Astrocyte (in vitro differentiated cells and primary cell): ENCODE measurements at regions not wholly inside any gene's neighbourhood (a gene's known extent, or its start where the extent isn't known, plus 50 kb on each side); places are given as distances from the start of the nearest gene placed in this dataset.
A peak's percentile ranks its signal among the peaks of the same experiment; 100 is the strongest.

Experiments used
- DNase-seq: peaks from one replicate; pipeline ENCODE4 v3.0.0-alpha.2; 2010; ENCODE audit warnings: low read depth
- FAIRE-seq: peaks from 2 replicates; lab custom pipeline; 2011; peaks lifted over from hg19 to GRCh38; lab: Jason Lieb, UNC
- H2AFZ ChIP-seq: 2 replicates; pipeline ENCODE4 v1.6.0; 2012; ENCODE audit warnings: low read depth, low read length, inconsistent platforms
- H3K27ac ChIP-seq: 2 replicates; pipeline ENCODE4 v1.5.1; 2011; ENCODE audit warnings: low read depth, low read length, inconsistent platforms
- H3K27me3 ChIP-seq: 2 replicates; pipeline ENCODE4 v1.6.0; 2011; ENCODE audit warnings: low read length, inconsistent platforms; ENCODE audit not compliant: insufficient read depth
- H3K36me3 ChIP-seq: 2 replicates; pipeline ENCODE4 v1.5.1; 2011; ENCODE audit warnings: low read length, inconsistent platforms; ENCODE audit not compliant: insufficient read depth
- H3K4me1 ChIP-seq: 2 replicates; pipeline ENCODE4 v1.5.1; 2011; ENCODE audit warnings: low read length, inconsistent platforms; ENCODE audit not compliant: insufficient read depth
- H3K4me2 ChIP-seq: 2 replicates; pipeline ENCODE4 v1.6.0; 2012; ENCODE audit warnings: low read length, inconsistent platforms
- H3K4me3 ChIP-seq: 2 replicates; pipeline ENCODE4 v1.5.1; 2011; ENCODE audit warnings: low read depth, mild to moderate bottlenecking, low read length, inconsistent platforms; ENCODE audit not compliant: insufficient read depth
- H3K79me2 ChIP-seq: 2 replicates; pipeline ENCODE4 v1.6.0; 2012; ENCODE audit warnings: mild to moderate bottlenecking, low read length, inconsistent platforms; ENCODE audit not compliant: insufficient read depth
- H3K9ac ChIP-seq: 2 replicates; pipeline ENCODE4 v1.6.0; 2012; ENCODE audit warnings: mild to moderate bottlenecking, low read length, inconsistent platforms
- H3K9me3 ChIP-seq: 2 replicates; pipeline ENCODE4 v1.5.1; 2012; ENCODE audit warnings: low read depth, mild to moderate bottlenecking, low read length, inconsistent platforms; ENCODE audit not compliant: insufficient read depth
- H4K20me1 ChIP-seq: 2 replicates; pipeline ENCODE4 v1.6.0; 2012; ENCODE audit warnings: low read length, inconsistent platforms; ENCODE audit not compliant: insufficient read depth
- H3K27ac Mint-ChIP-seq: one replicate; pipeline ENCODE4 v1.8.0; 2021; ENCODE audit warnings: mild to moderate bottlenecking, mixed read lengths; ENCODE audit not compliant: unreplicated experiment
- H3K27me3 Mint-ChIP-seq: one replicate; pipeline ENCODE4 v1.8.0; 2021; ENCODE audit warnings: low read depth, mixed read lengths; ENCODE audit not compliant: unreplicated experiment
- H3K36me3 Mint-ChIP-seq: one replicate; pipeline ENCODE4 v1.8.0; 2021; ENCODE audit warnings: low read depth, mixed read lengths; ENCODE audit not compliant: unreplicated experiment
- H3K4me1 Mint-ChIP-seq: one replicate; pipeline ENCODE4 v1.8.0; 2021; ENCODE audit warnings: low read depth, mixed read lengths; ENCODE audit not compliant: unreplicated experiment
- H3K4me3 Mint-ChIP-seq: one replicate; pipeline ENCODE4 v1.8.0; 2021; ENCODE audit warnings: mild to moderate bottlenecking, moderate library complexity, mixed read lengths; ENCODE audit not compliant: unreplicated experiment
- H3K9me3 Mint-ChIP-seq: one replicate; pipeline ENCODE4 v1.8.0; 2021; ENCODE audit warnings: mild to moderate bottlenecking, mixed read lengths; ENCODE audit not compliant: unreplicated experiment
- CTCF ChIP-seq: IDR thresholded peaks from 2 replicates; pipeline ENCODE4 v1.5.1; 2011; ENCODE audit warnings: low read depth, mild to moderate bottlenecking, inconsistent platforms, low read length, moderate library complexity; ENCODE audit not compliant: insufficient read depth
- EZH2 ChIP-seq: IDR thresholded peaks from 2 replicates; pipeline ENCODE4 v1.6.1; 2012; ENCODE audit warnings: mild to moderate bottlenecking, low read length, inconsistent platforms; ENCODE audit not compliant: insufficient read depth

DNA sequence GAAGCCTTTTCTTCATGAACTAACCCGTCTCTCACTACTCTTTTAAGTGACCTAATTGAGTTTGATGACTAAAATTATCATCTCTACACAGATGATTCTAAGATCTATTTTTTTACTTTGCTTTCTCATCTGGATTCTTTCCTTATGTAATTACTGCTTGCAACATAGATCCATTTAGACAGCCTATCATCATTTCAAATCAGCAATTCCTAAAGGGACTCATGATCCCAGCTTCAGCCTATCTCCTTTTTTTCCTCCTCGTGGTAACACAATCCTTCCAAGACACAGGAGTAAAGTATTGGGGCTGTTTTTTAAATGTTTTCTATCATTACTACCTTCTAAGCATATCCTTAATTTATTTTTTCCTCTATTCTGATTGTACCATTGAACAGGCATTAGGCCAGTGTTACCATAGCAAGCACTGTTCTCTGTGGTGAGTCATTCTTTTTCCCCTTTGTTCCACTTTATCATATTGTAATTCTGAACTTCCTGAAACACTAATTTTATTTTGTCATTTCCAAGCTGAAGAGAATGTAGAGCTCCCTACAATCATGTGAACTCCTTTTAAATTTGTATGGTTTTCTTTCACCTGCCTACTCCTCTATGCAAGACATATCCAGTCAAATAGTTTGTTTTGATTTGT is 190.4 kb upstream of the FAR2 start:
- H3K4me3 Mint-ChIP-seq = no peak overlapping the region
- no peaks in the 10 kb centered on the region for H3K27me3 Mint-ChIP-seq
- H3K36me3 ChIP-seq = no peaks in the 10 kb centered on the region
- no peaks in the 10 kb centered on the region for H3K27me3 ChIP-seq
- H3K36me3 Mint-ChIP-seq = no peaks in the 10 kb centered on the region
- FAIRE-seq = no peak
- peaks cover 21% of the 10 kb centered on the region for H3K4me1 Mint-ChIP-seq
- no peaks in the 10 kb centered on the region for H3K9me3 Mint-ChIP-seq
- H2AFZ ChIP-seq = no peak overlapping the region
- H3K4me3 ChIP-seq = no peak overlapping the region
- H3K79me2 ChIP-seq = no peaks in the 10 kb centered on the region
- no peak overlapping the region for H3K27ac ChIP-seq
- TF ChIP-seq EZH2 = no peak
- TF ChIP-seq CTCF = no peak
- H4K20me1 ChIP-seq = no peaks in the 10 kb centered on the region
- H3K9me3 ChIP-seq = no peaks in the 10 kb centered on the region
- peak; percentile 77 for DNase-seq
- H3K27ac Mint-ChIP-seq = no peak overlapping the region
- H3K9ac ChIP-seq = no peak overlapping the region
- no peak overlapping the region for H3K4me2 ChIP-seq
- H3K4me1 ChIP-seq = peaks cover 3% of the 10 kb centered on the region

DNA sequence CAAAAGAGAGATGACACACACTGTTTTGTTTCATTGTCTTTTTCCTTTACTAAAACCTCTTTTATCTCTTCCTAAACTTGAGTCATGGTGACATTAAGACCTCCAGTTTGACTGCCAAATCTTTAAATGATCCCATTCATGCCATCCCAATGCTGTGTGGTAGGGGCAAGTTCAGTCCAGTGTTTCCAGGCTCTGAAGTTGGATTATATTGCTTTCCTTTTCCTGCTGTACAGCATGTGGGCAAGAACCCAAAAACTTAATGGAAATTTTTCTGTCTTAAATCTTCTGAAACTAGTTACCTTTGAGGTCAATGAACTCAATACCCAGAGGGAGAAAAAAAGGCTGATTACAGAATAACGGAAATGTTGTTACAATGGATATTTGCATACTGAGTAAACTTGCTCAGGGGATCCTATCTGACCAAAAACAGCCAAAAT is 187.1 kb upstream of the FAR2 start:
- H4K20me1 ChIP-seq = no peaks in the 10 kb centered on the region
- H3K4me1 ChIP-seq = peaks cover 3% of the 10 kb centered on the region
- H3K27ac Mint-ChIP-seq = no peak overlapping the region
- no peak overlapping the region for H3K4me3 ChIP-seq
- H3K4me1 Mint-ChIP-seq = peaks cover 17% of the 10 kb centered on the region
- no peaks in the 10 kb centered on the region for H3K9me3 ChIP-seq
- no peak for FAIRE-seq
- no peak overlapping the region for H3K4me2 ChIP-seq
- no peaks in the 10 kb centered on the region for H3K27me3 ChIP-seq
- no peak overlapping the region for H3K9ac ChIP-seq
- H3K4me3 Mint-ChIP-seq = no peak overlapping the region
- no peaks in the 10 kb centered on the region for H3K79me2 ChIP-seq
- H3K27ac ChIP-seq = no peak overlapping the region
- no peaks in the 10 kb centered on the region for H3K9me3 Mint-ChIP-seq
- no peaks in the 10 kb centered on the region for H3K36me3 ChIP-seq
- TF ChIP-seq EZH2 (no peak), CTCF (no peak)
- H3K36me3 Mint-ChIP-seq = no peaks in the 10 kb centered on the region
- no peak overlapping the region for H2AFZ ChIP-seq
- no peaks in the 10 kb centered on the region for H3K27me3 Mint-ChIP-seq
- peak; percentile 39 for DNase-seq

DNA sequence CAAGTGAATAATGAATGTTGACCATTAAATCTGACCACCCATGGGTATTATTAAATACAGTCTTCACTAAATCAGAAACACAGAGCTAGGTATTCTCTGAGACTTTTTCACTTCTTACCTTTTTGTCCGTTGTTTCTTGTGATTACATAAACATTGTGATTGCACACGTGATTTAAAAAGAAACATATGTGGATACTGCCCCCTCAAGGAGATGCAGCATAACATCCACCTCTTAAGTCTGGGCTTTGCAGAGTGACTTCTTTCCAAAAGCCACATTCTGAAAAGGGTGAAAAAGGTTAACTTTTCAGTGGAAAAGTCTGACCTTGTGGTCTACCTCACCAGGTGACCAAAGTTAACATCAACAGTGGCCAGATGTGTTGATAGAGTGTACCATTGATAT is 185.5 kb upstream of the FAR2 start:
- Histone ChIP-seq H3K36me3 (no peaks in the 10 kb centered on the region), H3K9me3 (no peaks in the 10 kb centered on the region), H3K79me2 (no peaks in the 10 kb centered on the region), H3K4me1 (peaks cover 3% of the 10 kb centered on the region), H3K27ac (no peak overlapping the region), H3K4me3 (no peak overlapping the region), H2AFZ (no peak overlapping the region), H4K20me1 (no peaks in the 10 kb centered on the region), H3K27me3 (no peaks in the 10 kb centered on the region), H3K4me2 (no peak overlapping the region), H3K9ac (no peak overlapping the region)
- DNase-seq (peak; percentile 34), FAIRE-seq (peak; percentile 73)
- no peak overlapping the region for H3K4me3 Mint-ChIP-seq
- no peaks in the 10 kb centered on the region for H3K9me3 Mint-ChIP-seq
- no peaks in the 10 kb centered on the region for H3K36me3 Mint-ChIP-seq
- peaks cover 17% of the 10 kb centered on the region for H3K4me1 Mint-ChIP-seq
- TF ChIP-seq CTCF (peak; percentile 39), EZH2 (no peak)
- H3K27ac Mint-ChIP-seq = no peak overlapping the region
- H3K27me3 Mint-ChIP-seq = no peaks in the 10 kb centered on the region
